ENCODE measurements at regions not wholly inside any gene's neighbourhood (a gene's known extent, or its start where the extent isn't known, plus 50 kb on each side); places are given as distances from the start of the nearest gene placed in this dataset.

- TF ChIP-seq CTCF (conservative IDR thresholded peaks at IDR 0.05 in 1 of 2, IDR thresholded peaks at IDR 0.05 in 1 of 2; ENCODE audit: low read depth in 1 of 2, low read length in 2 of 2): no peak
- TF ChIP-seq EZH2 (IDR thresholded peaks at IDR 0.05; ENCODE audit: low read length, missing control alignments): no peak
Measured at GRCh38 chr15:70449311-70450141, 313.8 kb downstream of the UACA start.
